Stimulated activated CD4-positive, alpha-beta T cell treated with anti-CD3 and anti-CD28 coated beads, Interleukin-15, amount 100 ng/mL, for 48 hours (primary cell): ENCODE measurements at regions not wholly inside any gene's neighbourhood (a gene's known extent, or its start where the extent isn't known, plus 50 kb on each side); places are given as distances from the start of the nearest gene placed in this dataset.
"Not testable (repeated sequence)": the region's sequence is repeated elsewhere in the genome, so short reads cannot be mapped to it uniquely, and the experiment has no call there.

Experiments
- DNase-seq, 2 donors: peaks; one replicate each; pipeline ENCODE4 v3.0.0-alpha.2; 2020; ENCODE audit warnings: low read depth in 2 of 2

DNA sequence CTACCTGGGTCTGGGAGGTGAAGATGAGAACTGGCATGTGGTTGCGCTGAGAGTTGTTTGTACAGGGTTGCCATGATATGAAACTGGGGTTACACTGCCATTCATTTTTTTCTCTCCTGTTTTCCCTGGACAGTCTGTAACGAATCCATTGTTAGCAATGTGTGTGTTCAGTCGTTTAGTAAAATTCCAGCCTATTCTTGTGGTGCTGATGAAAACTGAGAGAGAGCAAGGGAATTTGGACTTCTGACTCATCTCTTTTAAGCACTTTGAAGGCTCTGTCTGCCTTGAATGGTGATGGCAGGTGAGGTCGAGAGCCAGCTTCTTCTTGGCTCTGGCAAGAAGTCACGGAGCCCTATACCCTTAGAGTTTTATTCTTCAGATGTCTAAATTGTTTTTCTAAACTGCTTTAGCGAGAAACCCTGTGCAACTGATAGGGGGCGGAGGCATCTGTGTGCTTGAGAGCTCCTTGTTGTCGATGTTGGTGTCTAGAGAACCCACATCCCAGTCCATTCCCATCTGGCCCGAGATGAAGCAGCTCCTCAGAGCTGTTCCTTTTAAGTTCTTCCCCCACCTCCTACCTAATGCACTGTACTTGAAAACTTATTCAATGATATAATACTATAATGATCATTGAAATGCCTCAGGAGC lies 204.4 kb downstream of the TMX1 start:
- no peak for DNase-seq

DNA sequence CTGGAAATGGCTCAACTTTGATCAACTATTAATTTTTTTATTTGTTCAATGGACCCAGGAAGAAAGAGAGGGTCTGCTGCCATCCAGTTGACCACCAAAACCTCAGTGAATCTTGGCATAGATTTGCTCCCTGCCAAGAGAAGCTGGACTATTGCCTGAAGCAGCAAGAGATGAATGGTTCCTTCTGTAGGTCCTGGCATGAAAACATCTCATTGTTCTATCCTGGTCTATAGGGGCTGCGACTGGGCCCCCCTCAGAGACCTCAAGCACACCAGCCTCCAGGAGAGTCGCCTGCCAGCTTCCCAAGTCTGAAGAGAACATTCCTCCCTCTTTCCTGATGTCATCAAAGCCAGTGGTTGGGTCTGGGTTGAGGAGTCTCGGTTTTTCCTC lies 204.9 kb downstream of the TMX1 start:
- no peak for DNase-seq

- DNase-seq = no peak
Observed at GRCh38 chr14:51446771-51447170, 204.9 kb upstream of the FRMD6 start.

- DNase-seq = no peak
Observed at GRCh38 chr14:51447411-51447810, 204.3 kb upstream of the FRMD6 start.

- no peak for DNase-seq
Observed at GRCh38 chr14:51448831-51449670, 202.7 kb upstream of the FRMD6 start.

- no peak for DNase-seq
Observed at GRCh38 chr14:51449681-51450080, 202.0 kb upstream of the FRMD6 start.

GRCh38 chr14:51451561-51451960 lies 200.1 kb upstream of the FRMD6 start:
- DNase-seq = no peak

- DNase-seq = no peak
Observed at GRCh38 chr14:51453869-51454268, 197.8 kb upstream of the FRMD6 start.

DNA sequence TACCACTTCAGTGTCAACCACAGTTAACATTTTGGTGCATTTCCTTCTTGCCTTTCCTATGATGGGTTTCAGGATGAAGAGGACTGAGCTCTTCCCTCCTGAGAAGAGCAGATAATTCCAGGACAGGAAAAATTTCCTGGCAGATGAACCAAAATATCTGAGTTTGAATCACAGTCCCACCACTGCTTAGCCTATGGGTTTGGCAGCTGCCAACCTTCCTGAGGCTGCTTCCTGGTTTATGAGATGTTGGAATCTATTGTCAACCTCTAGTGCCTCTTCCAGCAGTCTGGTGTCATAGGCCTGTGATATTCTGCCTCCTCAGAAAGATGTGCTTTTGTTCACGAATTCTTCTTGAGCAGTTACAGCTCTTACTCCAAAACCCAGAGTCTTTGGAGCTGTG lies 197.4 kb upstream of the FRMD6 start:
- no peak for DNase-seq

GRCh38 chr14:51455041-51455835 lies 196.5 kb upstream of the FRMD6 start:
- DNase-seq = no peak

DNA sequence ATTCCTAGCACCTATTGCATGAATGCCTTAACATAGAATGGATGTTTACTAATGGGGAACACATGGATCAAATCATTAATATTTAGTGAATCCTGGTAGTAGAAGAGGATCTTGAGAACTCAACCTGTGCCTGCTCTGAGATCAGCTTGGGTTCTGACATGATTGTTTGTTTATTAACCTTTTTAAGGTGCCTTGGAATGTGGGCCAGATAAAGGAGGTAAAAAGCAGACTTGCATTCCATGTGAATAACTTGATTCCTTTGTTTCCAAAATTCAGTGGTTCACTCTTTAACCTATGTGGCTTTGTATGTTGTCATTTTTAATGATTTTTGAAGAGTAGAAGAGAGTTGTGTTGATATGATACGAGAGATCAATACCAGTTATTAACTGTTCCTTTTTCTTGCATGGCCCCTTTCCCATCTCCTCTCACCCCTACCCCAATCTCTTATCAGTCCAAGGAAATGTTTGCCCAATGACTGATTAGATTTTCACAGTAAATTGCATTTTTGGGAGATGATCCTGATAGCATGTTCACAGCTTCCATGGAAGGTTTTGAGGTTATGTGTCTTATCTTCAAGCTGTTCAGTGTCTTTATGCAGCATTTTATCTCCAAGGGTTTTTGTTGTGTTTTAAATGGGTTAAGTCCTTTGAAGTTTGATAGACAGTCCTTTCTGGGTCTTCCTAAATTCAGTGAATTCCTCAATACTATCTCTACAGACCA lies 193.7 kb upstream of the FRMD6 start:
- no peak for DNase-seq

DNA sequence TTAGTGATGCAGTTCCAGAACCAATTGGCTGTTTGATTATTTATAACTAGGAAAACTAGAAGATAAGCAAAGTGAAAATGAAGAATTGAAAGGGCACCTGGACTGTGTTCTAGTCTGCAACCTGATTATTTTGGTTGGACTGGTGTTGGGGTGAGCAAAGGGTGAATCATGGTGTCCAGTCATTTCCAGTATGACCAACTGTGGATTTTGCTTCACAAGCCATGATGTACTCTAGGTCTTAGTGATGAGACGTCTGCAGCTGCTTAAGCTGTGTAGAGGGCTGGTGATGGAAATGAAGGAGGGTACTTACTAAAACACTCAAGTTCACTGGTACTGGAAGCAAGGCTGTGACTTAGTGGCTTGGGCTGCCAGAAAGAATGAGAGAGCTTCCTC lies 193.2 kb upstream of the FRMD6 start:
- no peak for DNase-seq

DNA sequence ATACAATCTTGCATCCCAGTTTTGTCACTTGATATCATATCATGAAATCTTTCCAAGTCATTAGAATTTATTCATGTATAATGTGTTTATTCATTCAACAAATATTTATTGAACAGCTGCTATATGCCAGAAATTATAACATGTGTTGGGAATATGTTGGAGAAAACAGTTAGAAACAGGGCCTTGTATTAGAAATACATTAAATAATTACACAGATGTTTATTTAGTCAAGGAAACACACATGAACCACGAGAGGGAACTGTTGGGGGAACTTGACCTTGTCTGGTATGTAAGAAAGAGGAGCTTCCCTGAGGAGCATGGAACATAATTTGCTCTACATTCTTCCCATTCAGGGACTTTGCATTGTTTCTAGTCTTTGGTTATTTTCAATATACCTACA lies 191.7 kb upstream of the FRMD6 start:
- DNase-seq = no peak

DNA sequence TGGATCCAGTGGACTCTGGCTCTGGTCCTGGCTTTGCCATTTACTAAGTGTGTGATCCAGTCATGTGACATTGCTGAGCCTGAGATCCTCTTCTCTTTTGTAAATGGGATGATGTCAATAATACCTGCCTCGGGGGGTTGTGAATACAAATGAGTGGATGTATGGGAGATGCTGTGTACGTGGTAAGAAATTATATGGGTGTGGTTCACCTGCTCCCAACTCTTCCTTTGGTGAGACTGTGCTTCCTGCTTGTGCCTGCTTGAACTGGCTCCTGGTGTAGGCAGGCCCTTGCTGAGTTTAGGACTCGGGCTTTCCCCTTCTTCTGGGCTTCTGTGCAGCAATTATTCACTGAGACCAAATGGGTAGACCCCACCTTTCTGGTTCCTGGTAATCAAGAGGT lies 189.5 kb upstream of the FRMD6 start:
- no peak for DNase-seq

- DNase-seq = no peak
Observed at GRCh38 chr14:51462706-51463105, 189.0 kb upstream of the FRMD6 start.

- no peak for DNase-seq
Observed at GRCh38 chr14:51463461-51463860, 188.2 kb upstream of the FRMD6 start.

DNA sequence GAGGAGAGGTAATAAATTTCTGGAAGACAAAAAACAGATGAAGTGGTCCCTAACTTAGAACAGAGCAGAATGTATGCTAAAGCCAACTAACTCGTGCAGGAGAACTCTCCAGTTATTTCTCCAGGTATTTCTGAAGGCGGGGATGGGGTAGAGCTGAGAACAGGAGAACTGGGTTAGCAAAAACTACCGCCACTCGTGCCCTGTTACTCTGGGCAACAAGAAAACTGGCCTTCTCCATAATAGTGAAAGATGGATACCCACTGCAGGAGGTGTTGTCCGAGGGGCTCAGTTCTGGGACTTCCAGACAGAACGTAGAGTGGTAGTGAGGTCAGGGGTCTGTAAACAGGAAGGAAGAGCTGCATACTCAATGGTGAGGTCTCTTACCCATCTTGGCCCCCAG lies 187.3 kb upstream of the FRMD6 start:
- no peak for DNase-seq

DNA sequence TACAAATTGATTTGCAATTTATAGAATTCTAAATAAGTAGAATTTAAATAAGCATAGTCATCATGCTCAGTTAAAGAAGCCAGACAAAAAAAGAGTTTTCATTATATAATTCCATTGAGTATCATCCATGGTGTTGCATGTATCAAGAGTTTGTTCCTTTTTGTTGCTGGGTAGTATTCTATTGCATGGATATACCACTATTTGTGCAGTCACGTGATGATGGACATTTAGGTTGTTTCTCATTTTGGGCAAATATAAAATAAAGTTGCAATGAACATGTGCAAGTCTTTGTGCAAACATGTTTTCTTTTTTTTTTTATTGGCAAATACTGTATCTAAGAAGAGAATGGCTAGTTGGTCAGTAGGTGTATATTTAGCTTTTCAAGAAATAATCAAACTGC lies 186.2 kb upstream of the FRMD6 start:
- no peak for DNase-seq

GRCh38 chr14:51467392-51467791 lies 184.3 kb upstream of the FRMD6 start:
- not testable (repeated sequence) for DNase-seq

DNA sequence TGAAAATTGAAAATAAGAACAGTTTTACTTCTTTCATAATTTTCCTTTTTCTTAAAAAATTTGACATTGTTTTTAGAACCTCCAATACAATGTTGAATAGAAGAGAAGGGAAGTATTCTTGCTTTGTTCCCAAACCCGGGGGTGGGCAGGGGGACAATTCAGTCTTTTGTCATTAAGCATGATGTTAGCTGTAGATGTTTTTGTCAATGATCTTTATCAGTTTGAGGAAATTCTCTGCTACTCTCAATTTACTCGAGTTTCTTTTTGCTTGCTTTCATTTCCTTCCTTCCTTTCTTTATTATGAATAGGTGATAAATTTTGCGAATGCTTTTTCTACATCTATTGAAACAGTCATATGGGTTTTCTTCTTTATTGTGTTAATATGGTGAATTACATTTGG lies 183.2 kb upstream of the FRMD6 start:
- DNase-seq = no peak

DNA sequence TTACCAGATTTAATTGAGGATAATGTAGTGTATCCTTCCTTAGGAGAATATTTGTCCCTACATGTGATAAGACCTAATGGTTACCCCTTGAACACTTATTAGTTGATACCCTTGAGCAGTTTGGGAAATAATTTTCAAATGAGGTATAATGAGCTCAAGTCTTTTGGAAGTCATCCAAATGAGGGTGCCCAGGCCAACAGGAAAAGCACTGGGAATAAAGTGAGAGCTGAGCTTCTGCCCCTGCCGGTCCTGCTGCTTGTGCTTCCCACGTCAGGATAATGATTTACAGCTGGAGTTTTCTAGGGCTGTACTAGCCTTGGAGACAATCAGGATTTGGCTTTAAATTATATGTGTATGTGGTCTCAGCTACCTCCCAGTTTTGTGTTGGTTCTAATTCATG lies 178.8 kb upstream of the FRMD6 start:
- DNase-seq = no peak

DNA sequence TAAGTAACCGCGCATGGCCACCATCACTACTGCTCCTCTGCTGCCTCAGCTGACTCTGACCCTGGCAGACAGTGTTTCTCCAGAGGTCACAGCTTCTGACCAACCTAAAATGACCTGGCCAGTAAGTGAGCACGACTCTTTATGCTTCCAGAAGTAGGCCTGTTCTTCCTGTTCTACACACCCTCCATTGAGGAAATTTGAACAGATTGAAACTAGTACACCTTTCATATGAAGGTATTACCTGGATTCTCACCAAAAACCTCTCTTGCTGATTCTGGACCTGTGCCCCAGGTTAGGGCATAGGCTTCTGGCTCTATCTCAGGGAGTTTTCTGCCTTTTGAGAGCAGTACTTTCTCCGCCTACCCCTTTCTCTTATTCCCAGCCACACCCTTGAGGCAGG lies 178.4 kb upstream of the FRMD6 start:
- DNase-seq = no peak
